ENCODE measurements at regions not wholly inside any gene's neighbourhood (a gene's known extent, or its start where the extent isn't known, plus 50 kb on each side); places are given as distances from the start of the nearest gene placed in this dataset.

DNA sequence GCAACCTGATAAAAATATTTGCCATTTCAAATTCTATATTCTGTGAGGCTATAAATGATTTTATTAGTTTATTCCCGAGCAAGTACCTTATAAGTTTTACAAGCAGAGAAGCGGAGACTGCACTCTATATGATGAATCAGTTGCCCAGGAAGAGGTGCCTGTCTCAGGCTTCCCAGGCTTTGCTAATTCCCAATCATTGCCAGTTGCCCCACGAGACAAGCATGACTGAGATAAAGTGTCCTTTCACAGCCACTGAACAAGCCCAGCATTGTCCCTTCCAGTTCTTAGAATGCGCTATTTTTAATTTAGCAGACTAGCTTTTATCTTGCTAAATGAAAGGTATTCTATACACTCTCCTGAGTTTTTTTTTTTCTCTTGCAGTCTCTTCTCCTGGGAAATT is 260.7 kb downstream of the ALDH8A1 start:
- Mint-ChIP-seq H3K4me1 (ENCODE audit: low read depth) (no peaks in the 10 kb centered on the region), H3K9me3 (no peaks in the 10 kb centered on the region), H3K27me3 (ENCODE audit: low read depth) (peaks cover 33% of the 10 kb centered on the region), H3K36me3 (ENCODE audit: low read depth) (no peaks in the 10 kb centered on the region), H3K4me3 (no peak overlapping the region), H3K27ac (no peak overlapping the region)
- DNase-seq (ENCODE audit: low spot score) = no peak

DNA sequence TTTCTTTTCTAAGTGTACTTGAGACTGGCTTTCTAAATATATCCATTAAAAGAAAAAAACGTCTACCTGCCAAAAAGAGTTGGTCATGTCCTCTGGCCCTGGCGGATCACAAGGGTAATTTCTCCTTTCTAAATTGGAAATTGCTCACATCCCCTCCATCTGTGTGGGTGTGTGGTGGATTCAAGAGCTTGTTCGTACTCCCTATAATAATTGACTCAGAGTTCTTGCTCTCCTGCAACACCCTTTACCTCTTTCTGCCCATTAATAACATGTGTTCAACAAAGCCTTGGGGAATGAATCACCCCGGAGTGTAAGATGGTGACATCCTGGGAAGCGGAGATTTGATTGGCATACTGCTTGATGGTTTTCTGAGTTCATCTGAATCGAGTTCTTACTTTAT is 263.8 kb downstream of the ALDH8A1 start:
- H3K27me3 Mint-ChIP-seq (ENCODE audit: low read depth) = peaks cover 17% of the 10 kb centered on the region
- H3K9me3 Mint-ChIP-seq = no peaks in the 10 kb centered on the region

DNA sequence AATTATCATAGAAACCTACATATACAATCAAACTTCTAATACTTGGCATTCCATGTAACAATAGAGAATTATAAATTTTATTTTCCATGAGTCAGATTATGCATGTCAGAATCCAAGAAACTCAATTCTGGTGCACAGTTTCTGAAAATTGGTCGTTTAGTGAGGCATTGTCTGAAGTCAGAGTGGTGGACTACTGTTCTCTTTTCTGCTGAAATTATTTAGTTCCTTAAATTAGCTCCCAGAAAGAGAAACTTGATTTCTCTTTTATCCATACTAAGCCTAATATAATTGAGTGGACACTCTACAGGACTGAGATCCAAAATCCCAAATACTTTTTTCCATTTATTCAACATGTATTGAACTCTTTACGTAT is 265.5 kb downstream of the ALDH8A1 start:
- Mint-ChIP-seq H3K27me3 (ENCODE audit: low read depth) (peaks cover 10% of the 10 kb centered on the region), H3K36me3 (ENCODE audit: low read depth) (no peaks in the 10 kb centered on the region), H3K9me3 (no peaks in the 10 kb centered on the region), H3K4me3 (no peak overlapping the region), H3K4me1 (ENCODE audit: low read depth) (no peaks in the 10 kb centered on the region), H3K27ac (no peak overlapping the region)
- DNase-seq (ENCODE audit: low spot score) = no peak

More for the DNA sequence above, 263.8 kb downstream of the ALDH8A1 start:
- H3K4me3 Mint-ChIP-seq = no peak overlapping the region
- H3K36me3 Mint-ChIP-seq (ENCODE audit: low read depth) = no peaks in the 10 kb centered on the region
- no peaks in the 10 kb centered on the region for H3K4me1 Mint-ChIP-seq (ENCODE audit: low read depth)
- no peak for DNase-seq (ENCODE audit: low spot score)
- no peak overlapping the region for H3K27ac Mint-ChIP-seq

DNA sequence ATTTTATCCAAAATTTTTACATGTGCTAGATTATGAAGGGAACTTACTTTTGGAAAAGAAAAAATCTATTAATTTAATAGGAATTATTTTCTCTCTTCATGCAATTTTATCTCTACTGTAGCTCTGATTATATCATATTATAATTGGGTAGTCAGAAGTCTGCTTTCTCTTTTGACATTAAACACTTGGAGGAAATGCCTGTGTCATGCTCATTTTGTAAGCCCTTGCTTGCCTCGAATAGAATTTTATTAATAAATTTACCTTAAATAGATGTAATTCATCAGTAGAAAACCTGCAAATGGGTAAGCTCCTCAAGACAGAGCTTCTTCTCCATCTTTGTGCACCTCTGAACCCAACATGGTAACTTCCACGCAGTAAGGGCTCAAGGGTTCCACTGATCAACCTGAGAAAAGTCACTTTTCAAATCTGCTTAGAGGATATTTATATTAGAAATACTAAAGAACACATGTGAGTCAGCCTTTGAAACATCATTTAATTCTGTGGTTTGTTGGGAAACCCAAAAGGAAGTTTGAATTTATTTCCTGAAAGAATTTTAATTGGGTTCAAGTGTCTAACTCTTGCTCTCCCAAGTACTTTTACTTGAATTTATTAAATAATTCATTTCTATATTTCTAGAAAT is 266.0 kb downstream of the ALDH8A1 start:
- H3K36me3 Mint-ChIP-seq (ENCODE audit: low read depth) = no peaks in the 10 kb centered on the region
- H3K27ac Mint-ChIP-seq = no peak overlapping the region
- H3K4me1 Mint-ChIP-seq (ENCODE audit: low read depth) = no peaks in the 10 kb centered on the region
- H3K9me3 Mint-ChIP-seq = no peaks in the 10 kb centered on the region
- no peak overlapping the region for H3K4me3 Mint-ChIP-seq
- no peak for DNase-seq (ENCODE audit: low spot score)
- H3K27me3 Mint-ChIP-seq (ENCODE audit: low read depth) = peaks cover 7% of the 10 kb centered on the region

DNA sequence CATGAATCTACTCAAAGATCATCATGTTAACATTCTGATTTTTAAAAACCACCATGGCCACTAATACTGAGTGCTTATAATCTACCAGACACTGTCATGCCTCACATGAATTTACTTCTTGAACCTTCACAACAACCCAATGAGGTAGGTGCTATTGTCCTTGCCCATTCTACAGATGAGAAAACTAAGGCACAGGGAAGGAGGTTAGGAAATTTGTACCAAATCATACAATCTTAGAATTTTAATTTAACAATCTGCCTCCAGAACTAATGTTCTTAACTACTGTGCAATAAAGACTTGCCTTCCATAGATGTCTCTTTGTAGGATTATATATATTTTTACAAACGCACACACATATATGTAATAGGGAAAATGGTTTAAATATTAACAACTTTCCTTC is 269.5 kb downstream of the ALDH8A1 start:
- no peak overlapping the region for H3K4me3 Mint-ChIP-seq
- peaks cover 2% of the 10 kb centered on the region for H3K27me3 Mint-ChIP-seq (ENCODE audit: low read depth)
- H3K27ac Mint-ChIP-seq = no peak overlapping the region

DNA sequence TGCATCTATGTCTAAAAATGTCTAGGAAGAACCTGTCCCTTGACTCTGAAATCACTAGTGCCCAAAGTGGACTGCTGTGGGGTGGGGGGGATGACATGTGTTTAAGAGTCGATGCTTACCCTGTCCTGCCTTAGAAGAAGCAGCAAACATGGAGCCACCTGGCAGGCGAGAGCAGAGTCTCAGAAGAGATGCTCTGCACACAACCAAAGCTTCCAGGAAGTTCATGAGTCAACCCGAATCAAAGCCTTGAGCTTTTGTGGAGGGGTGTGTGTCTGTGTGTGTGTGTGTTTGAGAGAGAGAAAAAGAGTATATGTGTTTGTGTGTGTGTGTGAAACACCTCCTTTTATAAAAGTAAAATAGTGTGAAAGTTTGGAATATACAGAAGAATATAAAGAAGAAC is 269.9 kb downstream of the ALDH8A1 start:
- no peaks in the 10 kb centered on the region for H3K4me1 Mint-ChIP-seq (ENCODE audit: low read depth)
- H3K27me3 Mint-ChIP-seq (ENCODE audit: low read depth) = no peaks in the 10 kb centered on the region
- H3K27ac Mint-ChIP-seq = no peak overlapping the region
- no peak overlapping the region for H3K4me3 Mint-ChIP-seq
- H3K9me3 Mint-ChIP-seq = no peaks in the 10 kb centered on the region
- DNase-seq (ENCODE audit: low spot score) = no peak
- no peaks in the 10 kb centered on the region for H3K36me3 Mint-ChIP-seq (ENCODE audit: low read depth)

More for the DNA sequence above, 269.5 kb downstream of the ALDH8A1 start:
- no peak for DNase-seq (ENCODE audit: low spot score)
- H3K9me3 Mint-ChIP-seq = no peaks in the 10 kb centered on the region
- no peaks in the 10 kb centered on the region for H3K36me3 Mint-ChIP-seq (ENCODE audit: low read depth)
- no peaks in the 10 kb centered on the region for H3K4me1 Mint-ChIP-seq (ENCODE audit: low read depth)

DNA sequence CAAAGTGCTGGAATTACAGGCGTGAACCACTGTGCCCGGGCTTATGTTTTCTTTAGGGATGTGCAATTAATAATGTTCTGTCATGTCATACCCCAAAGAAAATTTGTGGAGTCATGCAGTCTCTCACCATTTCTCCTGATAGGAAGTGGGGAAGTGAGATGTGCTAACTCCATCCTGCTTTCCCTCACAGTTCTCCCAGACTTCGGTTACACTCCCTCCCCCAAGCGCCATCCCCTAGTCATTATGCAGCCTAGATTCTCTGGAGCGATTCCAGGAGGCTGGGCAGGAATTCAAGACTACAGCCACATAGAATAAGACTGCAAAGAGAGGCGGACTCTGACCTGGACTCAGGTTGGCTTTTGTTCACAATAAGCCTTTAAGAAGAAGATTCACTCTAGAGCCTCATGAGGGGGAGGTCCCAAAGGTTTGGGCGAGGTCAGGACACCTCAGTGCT is 271.4 kb downstream of the ALDH8A1 start:
- peaks cover 2% of the 10 kb centered on the region for H3K4me1 Mint-ChIP-seq (ENCODE audit: low read depth)
- no peak for DNase-seq (ENCODE audit: low spot score)
- no peaks in the 10 kb centered on the region for H3K36me3 Mint-ChIP-seq (ENCODE audit: low read depth)
- H3K27me3 Mint-ChIP-seq (ENCODE audit: low read depth) = no peaks in the 10 kb centered on the region
- no peak overlapping the region for H3K27ac Mint-ChIP-seq
- no peaks in the 10 kb centered on the region for H3K9me3 Mint-ChIP-seq
- H3K4me3 Mint-ChIP-seq = no peak overlapping the region

DNA sequence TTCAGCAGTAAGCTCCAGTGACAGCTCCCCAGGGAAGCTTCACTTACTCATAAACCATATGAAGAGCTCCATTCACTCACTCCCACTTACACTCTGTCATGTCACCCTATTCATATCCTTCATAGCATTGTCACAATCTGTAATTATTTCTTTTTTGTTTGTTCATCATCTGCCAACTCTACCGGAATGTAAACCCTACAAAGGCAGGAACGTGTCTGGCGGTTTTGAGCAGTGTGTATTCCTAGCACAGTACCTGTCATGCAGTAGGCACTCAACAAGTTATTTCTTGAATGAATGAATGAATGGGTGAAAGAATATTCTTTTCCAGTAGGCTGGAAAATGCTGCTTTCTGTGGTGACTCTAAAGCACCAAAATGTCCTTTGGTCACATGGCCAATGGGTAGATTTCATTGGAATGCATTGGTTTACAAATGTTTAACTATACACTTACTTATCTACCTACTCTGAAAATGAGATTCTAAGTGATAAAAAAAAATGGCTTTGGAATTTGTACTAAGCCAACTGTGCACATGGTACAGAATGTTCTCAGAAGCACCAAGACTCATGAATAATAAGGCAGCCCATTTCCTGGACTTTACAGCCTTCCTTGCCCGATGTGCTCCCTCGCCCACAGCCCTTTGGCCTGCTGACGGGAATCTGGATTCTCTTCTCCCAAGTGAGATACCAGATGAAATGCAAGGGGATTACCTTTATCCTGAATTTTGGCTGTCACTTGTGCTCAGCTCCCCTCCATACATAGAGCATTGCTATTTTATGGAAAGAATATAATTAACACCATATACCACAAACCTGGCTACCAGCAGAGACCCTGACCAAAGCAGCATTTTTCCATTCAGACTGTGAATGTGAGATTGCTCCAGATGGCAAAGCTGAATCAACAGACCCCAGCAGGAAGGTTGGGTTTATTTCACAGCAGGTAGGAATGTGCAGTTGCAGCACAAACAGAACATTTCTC is 273.3 kb downstream of the ALDH8A1 start:
- Mint-ChIP-seq H3K36me3 (ENCODE audit: low read depth) (no peaks in the 10 kb centered on the region), H3K4me3 (no peak overlapping the region), H3K27ac (no peak overlapping the region), H3K9me3 (no peaks in the 10 kb centered on the region), H3K4me1 (ENCODE audit: low read depth) (peaks cover 2% of the 10 kb centered on the region), H3K27me3 (ENCODE audit: low read depth) (no peaks in the 10 kb centered on the region)
- DNase-seq (ENCODE audit: low spot score) = no peak

DNA sequence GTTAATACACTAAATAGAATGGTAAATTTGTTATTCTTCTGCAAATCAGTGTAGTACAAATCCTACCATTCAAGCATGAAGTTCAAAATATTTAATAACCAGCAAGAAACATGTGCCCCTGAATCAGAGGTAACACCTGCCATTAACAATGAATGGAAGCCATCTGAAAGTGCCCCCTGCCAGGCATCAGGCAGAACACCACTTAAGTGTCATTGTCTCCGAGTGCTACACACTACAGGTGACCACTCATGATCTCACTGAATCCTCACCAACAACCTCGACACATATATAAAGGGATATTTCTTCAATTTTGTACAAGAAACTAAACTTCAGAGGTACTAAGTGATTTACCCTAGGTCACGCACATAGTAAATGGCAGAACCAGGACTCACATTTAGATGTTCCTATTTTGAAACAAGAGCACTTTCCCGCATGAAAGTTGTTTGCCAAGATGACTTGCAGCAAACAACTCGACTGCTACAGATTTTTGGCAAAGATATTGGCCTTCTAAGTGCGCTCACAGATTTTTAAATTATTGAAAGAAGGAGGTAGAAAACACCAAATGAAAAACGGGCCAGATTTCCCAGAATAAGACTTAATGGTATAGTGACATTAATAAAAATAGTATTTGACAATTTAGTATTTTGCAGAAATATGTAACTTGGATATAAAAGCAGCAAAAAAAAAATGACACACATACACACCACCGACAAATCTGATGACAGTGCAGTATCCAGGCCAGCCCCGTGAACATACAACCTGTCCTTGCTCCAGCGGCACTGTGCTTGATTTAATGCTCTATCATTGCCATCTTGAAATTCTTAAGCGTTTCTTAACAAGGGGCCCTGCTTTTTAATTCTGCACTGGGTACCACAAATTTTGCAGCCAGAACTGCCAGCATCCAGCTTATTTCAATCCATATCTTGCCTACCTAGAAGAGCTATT is 274.5 kb downstream of the ALDH8A1 start:
- peaks cover 2% of the 10 kb centered on the region for H3K4me1 Mint-ChIP-seq (ENCODE audit: low read depth)
- no peaks in the 10 kb centered on the region for H3K9me3 Mint-ChIP-seq
- no peaks in the 10 kb centered on the region for H3K27me3 Mint-ChIP-seq (ENCODE audit: low read depth)
- DNase-seq (ENCODE audit: low spot score) = no peak
- no peak overlapping the region for H3K27ac Mint-ChIP-seq
- no peaks in the 10 kb centered on the region for H3K36me3 Mint-ChIP-seq (ENCODE audit: low read depth)
- no peak overlapping the region for H3K4me3 Mint-ChIP-seq

DNA sequence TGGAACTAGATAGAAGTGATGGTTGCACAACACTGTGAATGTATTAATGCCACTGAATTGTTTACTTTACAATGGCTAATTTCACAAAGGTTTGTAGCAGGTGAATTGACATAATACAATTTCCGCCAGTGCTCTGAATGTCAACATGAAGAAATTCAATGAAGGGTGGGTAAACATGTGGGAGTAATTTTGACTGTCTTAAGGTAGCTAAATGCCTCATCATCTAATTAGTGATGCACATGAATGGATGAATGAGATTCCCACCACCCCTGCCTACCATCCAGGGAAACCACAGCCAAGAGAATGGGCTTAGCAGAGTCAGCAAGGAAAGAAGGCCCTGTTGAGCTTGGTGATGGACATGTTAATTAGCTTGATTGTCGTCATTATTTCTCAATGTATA is 275.3 kb downstream of the ALDH8A1 start:
- H3K4me3 Mint-ChIP-seq = no peak overlapping the region
- no peak for DNase-seq (ENCODE audit: low spot score)
- peaks cover 2% of the 10 kb centered on the region for H3K4me1 Mint-ChIP-seq (ENCODE audit: low read depth)

DNA sequence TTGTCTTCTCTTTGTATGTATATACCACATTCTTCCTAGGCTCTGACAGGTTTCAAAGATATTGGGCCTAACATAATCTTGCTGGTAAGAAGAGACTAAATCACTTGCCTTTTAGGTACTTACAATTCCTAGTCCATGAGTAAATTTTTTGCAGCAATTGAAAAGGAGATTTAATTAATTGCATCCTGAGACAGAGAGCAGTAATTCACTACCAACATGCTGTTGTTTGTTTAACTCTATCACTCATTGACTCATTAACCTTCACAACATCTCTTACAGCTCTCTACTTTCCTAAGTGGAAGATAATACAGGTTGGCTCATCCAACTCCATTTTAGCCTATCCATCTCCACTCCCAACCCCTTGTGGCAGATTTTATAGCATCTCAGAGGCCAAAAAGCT is 280.4 kb downstream of the ALDH8A1 start:
- Mint-ChIP-seq H3K36me3 (ENCODE audit: low read depth) (no peaks in the 10 kb centered on the region), H3K4me3 (no peak overlapping the region), H3K4me1 (ENCODE audit: low read depth) (peaks cover 2% of the 10 kb centered on the region), H3K27ac (no peak overlapping the region), H3K9me3 (no peaks in the 10 kb centered on the region), H3K27me3 (ENCODE audit: low read depth) (no peaks in the 10 kb centered on the region)
- DNase-seq (ENCODE audit: low spot score) = no peak

More for the DNA sequence above, 275.3 kb downstream of the ALDH8A1 start:
- Mint-ChIP-seq H3K9me3 (no peaks in the 10 kb centered on the region), H3K27ac (no peak overlapping the region), H3K27me3 (ENCODE audit: low read depth) (no peaks in the 10 kb centered on the region), H3K36me3 (ENCODE audit: low read depth) (no peaks in the 10 kb centered on the region)

DNA sequence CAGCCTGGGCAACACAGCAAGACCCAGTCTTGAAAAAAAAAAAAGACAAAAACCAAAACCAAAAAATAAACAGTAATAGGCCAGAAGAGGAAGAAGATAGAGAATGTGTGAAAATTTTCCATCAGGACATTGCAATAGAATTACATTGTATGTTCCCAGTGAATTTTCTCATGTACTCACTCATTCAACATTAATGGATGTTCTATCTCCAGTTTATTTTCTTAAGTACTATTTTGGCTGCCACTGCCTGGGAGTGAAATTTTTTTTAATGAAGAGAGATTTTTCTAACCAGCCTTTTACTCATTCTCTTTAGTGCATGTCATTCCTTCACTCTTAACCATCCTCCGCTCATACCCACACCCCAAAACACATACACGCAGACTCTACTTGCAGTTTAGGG is 282.8 kb downstream of the ALDH8A1 start:
- no peak overlapping the region for H3K4me3 Mint-ChIP-seq
- H3K36me3 Mint-ChIP-seq (ENCODE audit: low read depth) = no peaks in the 10 kb centered on the region
- no peak overlapping the region for H3K27ac Mint-ChIP-seq
- peaks cover 3% of the 10 kb centered on the region for H3K27me3 Mint-ChIP-seq (ENCODE audit: low read depth)
- H3K9me3 Mint-ChIP-seq = no peaks in the 10 kb centered on the region
- DNase-seq (ENCODE audit: low spot score) = no peak
- H3K4me1 Mint-ChIP-seq (ENCODE audit: low read depth) = no peaks in the 10 kb centered on the region

DNA sequence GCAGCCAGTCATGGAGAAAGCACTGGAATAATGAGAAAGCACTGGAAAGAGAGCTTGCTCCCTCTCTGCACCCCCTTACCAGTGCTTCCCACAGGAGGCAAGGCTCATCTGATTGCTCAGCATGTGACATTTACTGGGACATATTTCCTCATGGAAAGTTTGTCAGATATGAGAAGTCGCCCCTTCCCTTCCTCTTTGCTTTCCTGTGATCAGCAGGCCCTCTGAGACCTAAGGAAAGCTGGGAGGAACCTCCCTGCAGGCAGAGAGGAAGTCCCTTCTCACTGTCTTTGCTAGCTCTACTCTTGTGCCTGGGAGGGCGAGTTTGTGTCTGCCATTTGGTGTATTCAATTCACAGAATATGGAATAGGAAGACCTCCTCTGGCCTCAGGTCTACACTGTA is 283.8 kb downstream of the ALDH8A1 start:
- peaks cover 3% of the 10 kb centered on the region for H3K27me3 Mint-ChIP-seq (ENCODE audit: low read depth)
- no peak overlapping the region for H3K27ac Mint-ChIP-seq
- H3K4me3 Mint-ChIP-seq = no peak overlapping the region
- no peaks in the 10 kb centered on the region for H3K36me3 Mint-ChIP-seq (ENCODE audit: low read depth)
- no peak for DNase-seq (ENCODE audit: low spot score)
- no peaks in the 10 kb centered on the region for H3K9me3 Mint-ChIP-seq
- no peaks in the 10 kb centered on the region for H3K4me1 Mint-ChIP-seq (ENCODE audit: low read depth)
